ENCODE measurements at regions not wholly inside any gene's neighbourhood (a gene's known extent, or its start where the extent isn't known, plus 50 kb on each side); places are given as distances from the start of the nearest gene placed in this dataset.
A peak's percentile ranks its signal among the peaks of the same experiment; 100 is the strongest.

DNA sequence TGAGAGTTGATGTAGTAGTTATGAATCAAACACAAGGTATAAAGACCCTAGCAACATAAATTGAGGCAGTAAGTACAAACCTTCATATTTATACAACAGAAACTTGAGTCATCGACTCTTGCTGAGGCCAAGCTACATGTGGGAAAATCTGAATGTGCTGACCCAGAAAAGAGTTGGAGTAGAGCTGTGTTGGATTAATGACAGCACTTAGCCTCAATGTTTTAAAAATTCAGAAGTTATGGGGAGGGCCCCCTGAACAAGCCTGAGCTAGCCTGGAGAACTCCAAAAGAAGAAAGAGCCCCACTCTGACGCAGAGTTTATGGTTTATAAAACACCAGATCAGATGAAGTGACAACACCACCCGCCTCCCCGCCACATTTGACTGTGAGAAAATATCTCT, 100.0 kb downstream of the DUSP6 start:
- H4K91ac ChIP-seq (ENCODE audit: low read length), result no peak overlapping the region
- H3K36me3 ChIP-seq (ENCODE audit: control insufficient read depth in 1 of 2, insufficient read depth in 2 of 2, low read depth in 1 of 2, low read length in 2 of 2), result no peaks in the 10 kb centered on the region
- H3K9me3 ChIP-seq (ENCODE audit: control insufficient read depth, low read length), result no peaks in the 10 kb centered on the region
- H3K79me1 ChIP-seq (replicated peaks; ENCODE audit: low read length, poor library complexity, severe bottlenecking), result no peaks in the 10 kb centered on the region
- DNase-seq, result peak; percentile 83
- H3K4ac ChIP-seq (ENCODE audit: low read depth in 1 of 2, low read length in 2 of 2), result no peak overlapping the region
- H3K14ac ChIP-seq (ENCODE audit: low read length in 2 of 2), result no peak overlapping the region
- H2AK5ac ChIP-seq (ENCODE audit: low read length, severe bottlenecking), result no peak overlapping the region
- H3K4me1 ChIP-seq (ENCODE audit: control insufficient read depth, insufficient read depth, low read depth, low read length), result no peaks in the 10 kb centered on the region
- no peak overlapping the region for H3K18ac ChIP-seq (ENCODE audit: low read depth in 1 of 2, low read length in 2 of 2)
- H3K9ac ChIP-seq (ENCODE audit: low read length), result peak overlapping the region; percentile 41
- no peak overlapping the region for H2AFZ ChIP-seq (ENCODE audit: low read depth, low read length)
- H2BK15ac ChIP-seq (ENCODE audit: low read depth, poor library complexity, severe bottlenecking), result no peak overlapping the region
- H3K4me3 ChIP-seq (ENCODE audit: insufficient read depth in 1 of 2, low read depth in 1 of 2, low read length in 2 of 2), result no peak overlapping the region
- H3K23ac ChIP-seq (ENCODE audit: low read length in 2 of 2), result no peak overlapping the region
- H2BK12ac ChIP-seq (ENCODE audit: low read length in 2 of 2), result no peak overlapping the region
- no peak overlapping the region for H3K27ac ChIP-seq (ENCODE audit: low read length, poor library complexity, severe bottlenecking)
- H3K4me2 ChIP-seq (ENCODE audit: low read length, poor library complexity, severe bottlenecking), result no peak overlapping the region
- H2BK5ac ChIP-seq (ENCODE audit: low read depth, low read length, poor library complexity, severe bottlenecking), result no peak overlapping the region
- no peaks in the 10 kb centered on the region for H3K27me3 ChIP-seq (ENCODE audit: control insufficient read depth in 1 of 2, insufficient read depth in 1 of 2, low read length in 2 of 2)
- H4K8ac ChIP-seq (ENCODE audit: low read length), result no peak overlapping the region
- WGBS, result 44% methylated on average over 2 of the region's 4 CpGs
- peak overlapping the region; percentile 24 for H2BK120ac ChIP-seq (ENCODE audit: low read depth, low read length)

- DNase-seq, result peak; percentile 59
- Histone ChIP-seq H3K9ac (ENCODE audit: low read length) (peak overlapping the region; percentile 41), H3K23ac (ENCODE audit: low read length in 2 of 2) (no peak overlapping the region), H3K4me2 (ENCODE audit: low read length, poor library complexity, severe bottlenecking) (no peak overlapping the region), H2BK15ac (ENCODE audit: low read depth, poor library complexity, severe bottlenecking) (no peak overlapping the region), H3K4ac (ENCODE audit: low read depth in 1 of 2, low read length in 2 of 2) (no peak overlapping the region), H4K91ac (ENCODE audit: low read length) (no peak overlapping the region), H2BK5ac (ENCODE audit: low read depth, low read length, poor library complexity, severe bottlenecking) (no peak overlapping the region), H3K36me3 (ENCODE audit: control insufficient read depth in 1 of 2, insufficient read depth in 2 of 2, low read depth in 1 of 2, low read length in 2 of 2) (no peaks in the 10 kb centered on the region), H2AK5ac (ENCODE audit: low read length, severe bottlenecking) (no peak overlapping the region), H3K18ac (ENCODE audit: low read depth in 1 of 2, low read length in 2 of 2) (peak overlapping the region in 1 of 2 experiments; percentile 66), H2BK120ac (ENCODE audit: low read depth, low read length) (no peak overlapping the region), H3K4me3 (ENCODE audit: insufficient read depth in 1 of 2, low read depth in 1 of 2, low read length in 2 of 2) (no peak overlapping the region), H3K79me1 (replicated peaks; ENCODE audit: low read length, poor library complexity, severe bottlenecking) (no peaks in the 10 kb centered on the region), H3K14ac (ENCODE audit: low read length in 2 of 2) (no peak overlapping the region), H3K9me3 (ENCODE audit: control insufficient read depth, low read length) (no peaks in the 10 kb centered on the region), H2AFZ (ENCODE audit: low read depth, low read length) (no peak overlapping the region), H3K27me3 (ENCODE audit: control insufficient read depth in 1 of 2, insufficient read depth in 1 of 2, low read length in 2 of 2) (no peaks in the 10 kb centered on the region), H4K8ac (ENCODE audit: low read length) (no peak overlapping the region), H3K27ac (ENCODE audit: low read length, poor library complexity, severe bottlenecking) (no peak overlapping the region), H3K4me1 (ENCODE audit: control insufficient read depth, insufficient read depth, low read depth, low read length) (no peaks in the 10 kb centered on the region), H2BK12ac (ENCODE audit: low read length in 2 of 2) (peak overlapping the region in 1 of 2 experiments; percentile 67)
- 93% methylated on average over 3 of the region's 6 CpGs for WGBS
Observed at GRCh38 chr12:89251342-89252271, 100.7 kb downstream of the DUSP6 start.

- no peak overlapping the region for H3K4ac ChIP-seq (ENCODE audit: low read depth in 1 of 2, low read length in 2 of 2)
- peak; percentile 37 for DNase-seq
- H4K8ac ChIP-seq (ENCODE audit: low read length), result no peak overlapping the region
- no peak overlapping the region for H2BK15ac ChIP-seq (ENCODE audit: low read depth, poor library complexity, severe bottlenecking)
- H3K18ac ChIP-seq (ENCODE audit: low read depth in 1 of 2, low read length in 2 of 2), result no peak overlapping the region
- H2AFZ ChIP-seq (ENCODE audit: low read depth, low read length), result no peak overlapping the region
- no peak overlapping the region for H2BK120ac ChIP-seq (ENCODE audit: low read depth, low read length)
- no peak overlapping the region for H3K14ac ChIP-seq (ENCODE audit: low read length in 2 of 2)
- no peaks in the 10 kb centered on the region for H3K4me1 ChIP-seq (ENCODE audit: control insufficient read depth, insufficient read depth, low read depth, low read length)
- no peaks in the 10 kb centered on the region for H3K36me3 ChIP-seq (ENCODE audit: control insufficient read depth in 1 of 2, insufficient read depth in 2 of 2, low read depth in 1 of 2, low read length in 2 of 2)
- H2AK5ac ChIP-seq (ENCODE audit: low read length, severe bottlenecking), result no peak overlapping the region
- no peak overlapping the region for H3K23ac ChIP-seq (ENCODE audit: low read length in 2 of 2)
- no peaks in the 10 kb centered on the region for H3K9me3 ChIP-seq (ENCODE audit: control insufficient read depth, low read length)
- H3K4me2 ChIP-seq (ENCODE audit: low read length, poor library complexity, severe bottlenecking), result no peak overlapping the region
- H3K27ac ChIP-seq (ENCODE audit: low read length, poor library complexity, severe bottlenecking), result no peak overlapping the region
- H3K9ac ChIP-seq (ENCODE audit: low read length), result no peak overlapping the region
- no peaks in the 10 kb centered on the region for H3K79me1 ChIP-seq (replicated peaks; ENCODE audit: low read length, poor library complexity, severe bottlenecking)
- H3K27me3 ChIP-seq (ENCODE audit: control insufficient read depth in 1 of 2, insufficient read depth in 1 of 2, low read length in 2 of 2), result no peaks in the 10 kb centered on the region
- H4K91ac ChIP-seq (ENCODE audit: low read length), result no peak overlapping the region
- no peak overlapping the region for H3K4me3 ChIP-seq (ENCODE audit: insufficient read depth in 1 of 2, low read depth in 1 of 2, low read length in 2 of 2)
- no peak overlapping the region for H2BK5ac ChIP-seq (ENCODE audit: low read depth, low read length, poor library complexity, severe bottlenecking)
- no peak overlapping the region for H2BK12ac ChIP-seq (ENCODE audit: low read length in 2 of 2)
Observed at GRCh38 chr12:89250636-89251035, 101.7 kb downstream of the DUSP6 start.

DNA sequence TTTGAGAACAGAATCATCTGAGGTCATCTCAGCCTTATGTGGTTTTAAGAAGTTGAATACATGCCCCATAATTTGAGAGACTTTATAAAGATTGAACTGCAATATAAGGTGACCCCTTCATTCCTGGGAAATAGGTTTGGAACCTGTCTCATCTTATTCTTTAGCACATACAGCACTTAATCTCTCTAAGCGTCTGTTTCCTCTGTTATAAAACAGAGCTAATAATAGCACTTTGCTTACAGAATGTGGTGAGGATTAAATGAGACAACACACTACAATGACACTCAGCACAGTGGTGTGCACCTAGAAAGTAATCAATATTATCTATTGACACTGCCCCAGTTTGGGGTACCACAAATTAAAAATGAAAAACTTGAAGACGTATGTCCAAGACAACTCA, 102.1 kb downstream of the DUSP6 start:
- H4K91ac ChIP-seq (ENCODE audit: low read length), result no peak overlapping the region
- no peak overlapping the region for H3K27ac ChIP-seq (ENCODE audit: low read length, poor library complexity, severe bottlenecking)
- H3K14ac ChIP-seq (ENCODE audit: low read length in 2 of 2), result no peak overlapping the region
- no peak overlapping the region for H2BK5ac ChIP-seq (ENCODE audit: low read depth, low read length, poor library complexity, severe bottlenecking)
- no peak overlapping the region for H2BK15ac ChIP-seq (ENCODE audit: low read depth, poor library complexity, severe bottlenecking)
- H4K8ac ChIP-seq (ENCODE audit: low read length), result no peak overlapping the region
- H2AK5ac ChIP-seq (ENCODE audit: low read length, severe bottlenecking), result no peak overlapping the region
- H3K4me3 ChIP-seq (ENCODE audit: insufficient read depth in 1 of 2, low read depth in 1 of 2, low read length in 2 of 2), result no peak overlapping the region
- H3K27me3 ChIP-seq (ENCODE audit: control insufficient read depth in 1 of 2, insufficient read depth in 1 of 2, low read length in 2 of 2), result no peaks in the 10 kb centered on the region
- DNase-seq, result peak; percentile 53
- no peak overlapping the region for H3K9ac ChIP-seq (ENCODE audit: low read length)
- no CpG with 5 or more reads among the region's 2 CpGs for WGBS
- no peaks in the 10 kb centered on the region for H3K9me3 ChIP-seq (ENCODE audit: control insufficient read depth, low read length)
- no peak overlapping the region for H2BK120ac ChIP-seq (ENCODE audit: low read depth, low read length)
- H3K18ac ChIP-seq (ENCODE audit: low read depth in 1 of 2, low read length in 2 of 2), result no peak overlapping the region
- H3K23ac ChIP-seq (ENCODE audit: low read length in 2 of 2), result no peak overlapping the region
- H3K4me1 ChIP-seq (ENCODE audit: control insufficient read depth, insufficient read depth, low read depth, low read length), result no peaks in the 10 kb centered on the region
- H2BK12ac ChIP-seq (ENCODE audit: low read length in 2 of 2), result no peak overlapping the region
- no peak overlapping the region for H2AFZ ChIP-seq (ENCODE audit: low read depth, low read length)
- H3K4me2 ChIP-seq (ENCODE audit: low read length, poor library complexity, severe bottlenecking), result no peak overlapping the region
- H3K79me1 ChIP-seq (replicated peaks; ENCODE audit: low read length, poor library complexity, severe bottlenecking), result no peaks in the 10 kb centered on the region
- no peak overlapping the region for H3K4ac ChIP-seq (ENCODE audit: low read depth in 1 of 2, low read length in 2 of 2)
- H3K36me3 ChIP-seq (ENCODE audit: control insufficient read depth in 1 of 2, insufficient read depth in 2 of 2, low read depth in 1 of 2, low read length in 2 of 2), result no peaks in the 10 kb centered on the region
